ENCODE measurements at regions not wholly inside any gene's neighbourhood (a gene's known extent, or its start where the extent isn't known, plus 50 kb on each side); places are given as distances from the start of the nearest gene placed in this dataset.

GRCh38 chr11:23257556-23257955 is 397.3 kb upstream of the CCDC179 start:
- DNase-seq (ENCODE audit: low read depth, low spot score) (no peak), FAIRE-seq (no peak)
- Histone ChIP-seq H3K79me2 (ENCODE audit: control insufficient read depth, insufficient read depth, low read length) (no peaks in the 10 kb centered on the region), H3K27ac (ENCODE audit: control insufficient read depth, insufficient read depth, low read length) (no peak overlapping the region), H2AFZ (ENCODE audit: control insufficient read depth, low read length) (no peak overlapping the region), H3K4me3 (ENCODE audit: control insufficient read depth in 2 of 3, extremely low read depth in 1 of 3, insufficient read depth in 2 of 3, low read depth in 1 of 3, low read length in 3 of 3) (no peak overlapping the region), H4K20me1 (ENCODE audit: control insufficient read depth, extremely low read depth, insufficient read depth, low read length) (no peaks in the 10 kb centered on the region), H3K36me3 (ENCODE audit: control insufficient read depth in 2 of 2, extremely low read depth in 1 of 2, insufficient read depth in 2 of 2, low read length in 2 of 2) (no peaks in the 10 kb centered on the region), H3K9me1 (ENCODE audit: control insufficient read depth, extremely low read depth, insufficient read depth, low read length) (no peaks in the 10 kb centered on the region), H3K9me3 (ENCODE audit: control insufficient read depth, low read depth, low read length) (no peaks in the 10 kb centered on the region), H3K4me1 (ENCODE audit: control insufficient read depth, extremely low read depth, insufficient read depth, low read length) (no peaks in the 10 kb centered on the region), H3K4me2 (ENCODE audit: control insufficient read depth, extremely low read depth, insufficient read depth, low read depth, low read length) (no peak overlapping the region), H3K9ac (ENCODE audit: control insufficient read depth, extremely low read depth, insufficient read depth, low read length) (no peak overlapping the region), H3K27me3 (ENCODE audit: control insufficient read depth, extremely low read depth, insufficient read depth, low read length) (no peaks in the 10 kb centered on the region)
- dilution Hi-C loops (cut with MboI; ENCODE audit: extremely low pct_ligation_motif_present, low sequenced_read_pairs) = no loop called here
- TF ChIP-seq CTCF (optimal IDR thresholded peaks at IDR 0.05 in 1 of 3, IDR thresholded peaks at IDR 0.05 in 1 of 3, conservative IDR thresholded peaks at IDR 0.05 in 1 of 3; ENCODE audit: extremely low read depth in 1 of 3, insufficient read depth in 2 of 3, low read length in 3 of 3) (no peak), EZH2 (IDR thresholded peaks at IDR 0.05; ENCODE audit: low read length) (no peak)

DNA sequence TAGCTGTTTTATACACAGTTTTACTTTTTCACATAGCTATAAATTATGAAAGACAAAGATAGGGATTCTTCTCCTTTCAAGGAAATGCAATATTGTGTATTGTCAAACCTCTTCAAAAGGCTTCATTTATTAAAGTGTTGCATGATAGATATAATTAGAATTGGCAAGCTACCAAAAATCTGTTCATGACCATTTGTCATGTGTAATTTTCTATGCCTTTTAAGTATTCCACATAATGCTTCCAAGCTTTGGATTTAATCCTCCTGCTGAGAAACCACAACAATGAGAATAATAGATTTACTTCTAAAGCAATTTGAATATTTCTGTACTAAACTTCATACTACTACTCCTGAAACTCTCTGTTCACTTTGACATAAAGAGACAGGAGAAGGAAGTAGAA is 403.2 kb upstream of the CCDC179 start:
- no peaks in the 10 kb centered on the region for H3K79me2 ChIP-seq (ENCODE audit: control insufficient read depth, insufficient read depth, low read length)
- FAIRE-seq (no peak), DNase-seq (ENCODE audit: low read depth, low spot score) (no peak)
- no peak overlapping the region for H3K4me2 ChIP-seq (ENCODE audit: control insufficient read depth, extremely low read depth, insufficient read depth, low read depth, low read length)
- no peaks in the 10 kb centered on the region for H3K27me3 ChIP-seq (ENCODE audit: control insufficient read depth, extremely low read depth, insufficient read depth, low read length)
- no peaks in the 10 kb centered on the region for H3K9me3 ChIP-seq (ENCODE audit: control insufficient read depth, low read depth, low read length)
- H3K4me1 ChIP-seq (ENCODE audit: control insufficient read depth, extremely low read depth, insufficient read depth, low read length) = no peaks in the 10 kb centered on the region
- no peak overlapping the region for H3K4me3 ChIP-seq (ENCODE audit: control insufficient read depth in 2 of 3, extremely low read depth in 1 of 3, insufficient read depth in 2 of 3, low read depth in 1 of 3, low read length in 3 of 3)
- dilution Hi-C loops (cut with MboI; ENCODE audit: extremely low pct_ligation_motif_present, low sequenced_read_pairs) = no loop called here
- H4K20me1 ChIP-seq (ENCODE audit: control insufficient read depth, extremely low read depth, insufficient read depth, low read length) = no peaks in the 10 kb centered on the region
- H3K36me3 ChIP-seq (ENCODE audit: control insufficient read depth in 2 of 2, extremely low read depth in 1 of 2, insufficient read depth in 2 of 2, low read length in 2 of 2) = no peaks in the 10 kb centered on the region
- TF ChIP-seq CTCF (optimal IDR thresholded peaks at IDR 0.05 in 1 of 3, IDR thresholded peaks at IDR 0.05 in 1 of 3, conservative IDR thresholded peaks at IDR 0.05 in 1 of 3; ENCODE audit: extremely low read depth in 1 of 3, insufficient read depth in 2 of 3, low read length in 3 of 3) (no peak), EZH2 (IDR thresholded peaks at IDR 0.05; ENCODE audit: low read length) (no peak)
- no peak overlapping the region for H3K27ac ChIP-seq (ENCODE audit: control insufficient read depth, insufficient read depth, low read length)
- no peak overlapping the region for H2AFZ ChIP-seq (ENCODE audit: control insufficient read depth, low read length)
- no peak overlapping the region for H3K9ac ChIP-seq (ENCODE audit: control insufficient read depth, extremely low read depth, insufficient read depth, low read length)
- no peaks in the 10 kb centered on the region for H3K9me1 ChIP-seq (ENCODE audit: control insufficient read depth, extremely low read depth, insufficient read depth, low read length)
